ENCODE measurements at regions not wholly inside any gene's neighbourhood (a gene's known extent, or its start where the extent isn't known, plus 50 kb on each side); places are given as distances from the start of the nearest gene placed in this dataset.

GRCh38 chr10:43802988-43803696 is 154.5 kb upstream of the ZNF32 start:
- no peak for DNase-seq

GRCh38 chr10:43801626-43802025 is 152.9 kb upstream of the ZNF32 start:
- DNase-seq: no peak

GRCh38 chr10:43801140-43801539 is 152.5 kb upstream of the ZNF32 start:
- DNase-seq: no peak

GRCh38 chr10:43796781-43797180 is 148.1 kb upstream of the ZNF32 start:
- DNase-seq: no peak

- no peak for DNase-seq
These were observed 147.0 kb upstream of the ZNF32 start for GRCh38 chr10:43795639-43796038.

- no peak for DNase-seq
These were observed 146.4 kb upstream of the ZNF32 start for GRCh38 chr10:43795093-43795492.

GRCh38 chr10:43794181-43794815 is 145.6 kb upstream of the ZNF32 start:
- DNase-seq: no peak

- no peak for DNase-seq
These were observed 145.0 kb upstream of the ZNF32 start for GRCh38 chr10:43793704-43794103.

GRCh38 chr10:43790147-43790546 is 141.5 kb upstream of the ZNF32 start:
- DNase-seq: no peak

GRCh38 chr10:43785252-43785651 is 136.6 kb upstream of the ZNF32 start:
- peak; percentile 23 for DNase-seq

GRCh38 chr10:43782814-43783213 is 134.1 kb upstream of the ZNF32 start:
- no peak for DNase-seq

GRCh38 chr10:43781480-43782361 is 133.0 kb upstream of the ZNF32 start:
- DNase-seq: no peak

GRCh38 chr10:43778571-43778970 is 129.9 kb upstream of the ZNF32 start:
- DNase-seq: no peak

- DNase-seq: no peak
These were observed 126.7 kb upstream of the ZNF32 start for GRCh38 chr10:43775384-43775783.

GRCh38 chr10:43774234-43774769 is 125.6 kb upstream of the ZNF32 start:
- DNase-seq: no peak

- no peak for DNase-seq
These were observed 125.1 kb upstream of the ZNF32 start for GRCh38 chr10:43773736-43774135.

GRCh38 chr10:43772171-43772570 is 123.5 kb upstream of the ZNF32 start:
- no peak for DNase-seq

GRCh38 chr10:43771675-43772074 is 123.0 kb upstream of the ZNF32 start:
- no peak for DNase-seq

GRCh38 chr10:43765516-43765915 is 116.8 kb upstream of the ZNF32 start:
- no peak for DNase-seq

- DNase-seq: no peak
These were observed 115.2 kb upstream of the ZNF32 start for GRCh38 chr10:43763846-43764245.

- DNase-seq: no peak
These were observed 111.8 kb upstream of the ZNF32 start for GRCh38 chr10:43760514-43760913.

GRCh38 chr10:43759216-43759615 is 110.5 kb upstream of the ZNF32 start:
- no peak for DNase-seq

- no peak for DNase-seq
These were observed 107.7 kb upstream of the ZNF32 start for GRCh38 chr10:43756341-43756740.
